ENCODE measurements at regions not wholly inside any gene's neighbourhood (a gene's known extent, or its start where the extent isn't known, plus 50 kb on each side); places are given as distances from the start of the nearest gene placed in this dataset.

- intact Hi-C loops (cut with DNase I) = no loop called here
- no peak overlapping the region for H3K27ac ChIP-seq
- no peaks in the 10 kb centered on the region for H3K4me1 ChIP-seq (ENCODE audit: insufficient read depth)
- no peak for DNase-seq
- no peak overlapping the region for H3K4me3 ChIP-seq
- no peaks in the 10 kb centered on the region for H3K9me3 ChIP-seq
- TF ChIP-seq CTCF (IDR thresholded peaks at IDR 0.05) (no peak), POLR2A (IDR thresholded peaks at IDR 0.05) (no peak), EP300 (IDR thresholded peaks at IDR 0.05) (no peak)
- 94 to 98% (median 97%) methylated on average over 6 of the region's 6 CpGs for WGBS, 3 donors
- H3K27me3 ChIP-seq = no peaks in the 10 kb centered on the region
- H3K36me3 ChIP-seq = no peaks in the 10 kb centered on the region
These were observed 183.9 kb upstream of the JARID2 start for GRCh38 chr6:15061908-15062515.

GRCh38 chr6:15062516-15063252, 183.2 kb upstream of the JARID2 start:
- DNase-seq = no peak
- H3K4me1 ChIP-seq (ENCODE audit: insufficient read depth) = no peaks in the 10 kb centered on the region
- intact Hi-C loops (cut with DNase I) = no loop called here
- H3K36me3 ChIP-seq = no peaks in the 10 kb centered on the region
- WGBS, 3 donors = 89 to 92% (median 91%) methylated on average over 8 of the region's 8 CpGs
- H3K27ac ChIP-seq = no peak overlapping the region
- no peaks in the 10 kb centered on the region for H3K9me3 ChIP-seq
- no peak for TF ChIP-seq POLR2A (IDR thresholded peaks at IDR 0.05)
- TF ChIP-seq EP300 (IDR thresholded peaks at IDR 0.05) = no peak
- TF ChIP-seq CTCF (IDR thresholded peaks at IDR 0.05) = no peak
- no peak overlapping the region for H3K4me3 ChIP-seq
- H3K27me3 ChIP-seq = no peaks in the 10 kb centered on the region

- DNase-seq = no peak
- TF ChIP-seq EP300 (IDR thresholded peaks at IDR 0.05) (no peak), CTCF (IDR thresholded peaks at IDR 0.05) (no peak), POLR2A (IDR thresholded peaks at IDR 0.05) (no peak)
- intact Hi-C loops (cut with DNase I) = no loop called here
These were observed 182.5 kb upstream of the JARID2 start for GRCh38 chr6:15063253-15063853.

GRCh38 chr6:15065261-15065989, 180.4 kb upstream of the JARID2 start:
- Histone ChIP-seq H3K27ac (no peak overlapping the region), H3K4me3 (no peak overlapping the region), H3K9me3 (no peaks in the 10 kb centered on the region), H3K36me3 (no peaks in the 10 kb centered on the region), H3K27me3 (no peaks in the 10 kb centered on the region), H3K4me1 (ENCODE audit: insufficient read depth) (no peaks in the 10 kb centered on the region)
- no peak for DNase-seq
- WGBS, 3 donors = 49 to 57% (median 49%) methylated on average over 4 of the region's 4 CpGs
- no peak for TF ChIP-seq POLR2A (IDR thresholded peaks at IDR 0.05)
- no peak for TF ChIP-seq EP300 (IDR thresholded peaks at IDR 0.05)
- TF ChIP-seq CTCF (IDR thresholded peaks at IDR 0.05) = no peak
- intact Hi-C loops (cut with DNase I) = no loop called here

More at GRCh38 chr6:15063253-15063853, 182.5 kb upstream of the JARID2 start:
- Histone ChIP-seq H3K27ac (no peak overlapping the region), H3K4me1 (ENCODE audit: insufficient read depth) (no peaks in the 10 kb centered on the region), H3K36me3 (no peaks in the 10 kb centered on the region), H3K9me3 (no peaks in the 10 kb centered on the region), H3K4me3 (no peak overlapping the region), H3K27me3 (no peaks in the 10 kb centered on the region)
- WGBS, 3 donors = 89 to 99% (median 92%) methylated on average over 7 of the region's 7 CpGs
